Type B pancreatic cell (in vitro differentiated cells): ENCODE measurements at regions not wholly inside any gene's neighbourhood (a gene's known extent, or its start where the extent isn't known, plus 50 kb on each side); places are given as distances from the start of the nearest gene placed in this dataset.

Source experiments
- DNase-seq: peaks from one replicate; pipeline ENCODE4 v3.0.0; 2021; ENCODE audit warnings: mixed read lengths; ENCODE audit not compliant: unreplicated experiment; ENCODE audit errors: extremely low spot score
- H3K27ac Mint-ChIP-seq: 2 replicates; pipeline ENCODE4 v1.8.0; 2021; ENCODE audit warnings: mild to moderate bottlenecking, mixed read lengths
- H3K27me3 Mint-ChIP-seq: 2 replicates; pipeline ENCODE4 v1.8.0; 2021; ENCODE audit warnings: mixed read lengths
- H3K36me3 Mint-ChIP-seq: 2 replicates; pipeline ENCODE4 v1.8.0; 2021; ENCODE audit warnings: mixed read lengths
- H3K4me1 Mint-ChIP-seq: one replicate; pipeline ENCODE4 v1.8.0; 2021; ENCODE audit warnings: mixed read lengths; ENCODE audit not compliant: unreplicated experiment
- H3K4me3 Mint-ChIP-seq: 2 replicates; pipeline ENCODE4 v1.8.0; 2021; ENCODE audit warnings: mild to moderate bottlenecking, mixed read lengths
- H3K9me3 Mint-ChIP-seq: 2 replicates; pipeline ENCODE4 v1.8.0; 2021; ENCODE audit warnings: mixed read lengths
- TF ChIP-seq, protein P1 (sequence below): fragments of 200-600 bp; sonication (generic); conservative IDR thresholded peaks from 2 replicates; pipeline ENCODE4 v1.5.0; 2021; ENCODE audit warnings: antibody characterized with exemption, mild to moderate bottlenecking

DNA sequence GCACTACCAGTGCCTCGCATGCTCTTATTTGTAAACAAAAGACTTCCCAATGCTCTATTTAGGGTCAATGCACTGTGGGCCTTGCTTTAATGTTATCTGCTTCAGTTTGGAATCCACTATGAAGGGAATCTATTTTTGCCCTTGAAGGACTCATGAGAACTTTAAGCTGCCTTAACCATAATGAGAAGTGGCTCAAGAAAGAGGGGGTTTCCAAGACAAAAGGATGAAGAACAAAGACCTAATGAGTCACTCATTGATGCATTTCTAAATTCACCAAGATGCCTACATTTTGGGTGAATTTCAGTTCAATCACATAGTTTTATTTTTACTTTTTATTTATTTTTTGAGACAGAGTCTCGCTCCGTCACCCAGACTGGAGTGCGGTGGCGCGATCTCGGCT lies 228.2 kb downstream of the LY86 start:
- no peak for DNase-seq
- Mint-ChIP-seq H3K27me3 (no peaks in the 10 kb centered on the region), H3K27ac (no peak overlapping the region), H3K4me1 (peaks cover 15% of the 10 kb centered on the region), H3K36me3 (no peaks in the 10 kb centered on the region), H3K9me3 (no peaks in the 10 kb centered on the region), H3K4me3 (no peak overlapping the region)
- TF ChIP-seq, protein P1, sequence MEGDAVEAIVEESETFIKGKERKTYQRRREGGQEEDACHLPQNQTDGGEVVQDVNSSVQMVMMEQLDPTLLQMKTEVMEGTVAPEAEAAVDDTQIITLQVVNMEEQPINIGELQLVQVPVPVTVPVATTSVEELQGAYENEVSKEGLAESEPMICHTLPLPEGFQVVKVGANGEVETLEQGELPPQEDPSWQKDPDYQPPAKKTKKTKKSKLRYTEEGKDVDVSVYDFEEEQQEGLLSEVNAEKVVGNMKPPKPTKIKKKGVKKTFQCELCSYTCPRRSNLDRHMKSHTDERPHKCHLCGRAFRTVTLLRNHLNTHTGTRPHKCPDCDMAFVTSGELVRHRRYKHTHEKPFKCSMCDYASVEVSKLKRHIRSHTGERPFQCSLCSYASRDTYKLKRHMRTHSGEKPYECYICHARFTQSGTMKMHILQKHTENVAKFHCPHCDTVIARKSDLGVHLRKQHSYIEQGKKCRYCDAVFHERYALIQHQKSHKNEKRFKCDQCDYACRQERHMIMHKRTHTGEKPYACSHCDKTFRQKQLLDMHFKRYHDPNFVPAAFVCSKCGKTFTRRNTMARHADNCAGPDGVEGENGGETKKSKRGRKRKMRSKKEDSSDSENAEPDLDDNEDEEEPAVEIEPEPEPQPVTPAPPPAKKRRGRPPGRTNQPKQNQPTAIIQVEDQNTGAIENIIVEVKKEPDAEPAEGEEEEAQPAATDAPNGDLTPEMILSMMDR = no peak

DNA sequence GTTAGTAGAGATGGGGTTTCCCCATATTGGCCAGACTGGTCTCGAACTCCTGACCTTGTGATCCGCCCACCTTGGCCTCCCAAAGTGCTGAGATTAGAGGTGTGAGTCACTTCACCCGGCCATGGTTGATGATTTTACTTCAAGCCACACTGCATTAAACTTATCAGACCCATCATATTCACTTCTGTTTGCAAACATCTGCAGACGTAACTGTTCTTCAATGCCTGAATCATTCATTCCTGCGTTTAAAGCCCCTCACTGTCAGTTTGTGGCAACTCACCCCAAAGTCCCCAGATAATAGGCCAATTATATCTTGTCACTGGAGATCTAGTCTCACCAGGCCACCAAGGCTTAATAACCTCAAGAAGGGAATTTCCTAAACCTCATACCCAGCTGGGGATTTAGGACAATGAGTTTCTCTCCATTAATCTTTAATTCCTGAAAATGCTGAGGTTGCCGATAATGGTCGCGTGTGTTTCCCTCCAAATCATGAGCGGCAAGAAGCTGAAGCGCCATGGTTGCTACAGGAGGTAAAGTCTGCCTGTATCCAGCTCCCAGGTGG lies 229.6 kb downstream of the LY86 start:
- Mint-ChIP-seq H3K9me3 (no peaks in the 10 kb centered on the region), H3K4me1 (peaks cover 7% of the 10 kb centered on the region), H3K4me3 (no peak overlapping the region), H3K36me3 (no peaks in the 10 kb centered on the region), H3K27ac (no peak overlapping the region), H3K27me3 (no peaks in the 10 kb centered on the region)
- TF ChIP-seq, protein P1 = no peak
- DNase-seq = no peak

DNA sequence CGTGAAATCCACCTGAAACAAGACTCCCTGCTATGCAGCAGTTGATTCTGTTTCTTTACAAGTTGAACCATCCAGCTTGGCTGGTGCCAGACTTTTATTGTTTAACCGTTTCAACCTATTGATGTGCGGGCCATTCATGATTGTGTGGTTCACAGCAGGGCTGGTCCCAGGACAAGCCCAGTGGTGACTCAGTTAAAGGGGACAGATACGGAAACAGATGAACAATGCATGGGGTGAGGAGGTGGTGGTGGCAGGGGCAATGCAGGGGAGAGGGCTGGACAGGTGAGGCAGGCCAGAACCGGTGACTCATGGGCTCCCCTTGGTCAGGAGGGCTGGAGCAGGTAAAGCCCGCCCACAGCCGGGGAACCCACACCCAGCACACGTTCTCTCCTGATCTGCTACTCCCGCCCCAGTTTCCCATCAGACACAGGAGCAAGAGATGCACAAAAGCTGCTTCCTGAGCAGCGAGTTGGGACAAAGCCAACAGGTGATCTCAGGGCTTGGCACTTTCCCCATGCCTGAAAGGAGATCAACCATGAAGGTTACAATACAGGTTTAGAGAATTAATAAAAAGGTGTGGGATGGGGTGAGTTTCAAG lies 232.2 kb downstream of the LY86 start:
- DNase-seq = no peak
- H3K27ac Mint-ChIP-seq = no peak overlapping the region
- TF ChIP-seq, protein P1 = no peak

DNA sequence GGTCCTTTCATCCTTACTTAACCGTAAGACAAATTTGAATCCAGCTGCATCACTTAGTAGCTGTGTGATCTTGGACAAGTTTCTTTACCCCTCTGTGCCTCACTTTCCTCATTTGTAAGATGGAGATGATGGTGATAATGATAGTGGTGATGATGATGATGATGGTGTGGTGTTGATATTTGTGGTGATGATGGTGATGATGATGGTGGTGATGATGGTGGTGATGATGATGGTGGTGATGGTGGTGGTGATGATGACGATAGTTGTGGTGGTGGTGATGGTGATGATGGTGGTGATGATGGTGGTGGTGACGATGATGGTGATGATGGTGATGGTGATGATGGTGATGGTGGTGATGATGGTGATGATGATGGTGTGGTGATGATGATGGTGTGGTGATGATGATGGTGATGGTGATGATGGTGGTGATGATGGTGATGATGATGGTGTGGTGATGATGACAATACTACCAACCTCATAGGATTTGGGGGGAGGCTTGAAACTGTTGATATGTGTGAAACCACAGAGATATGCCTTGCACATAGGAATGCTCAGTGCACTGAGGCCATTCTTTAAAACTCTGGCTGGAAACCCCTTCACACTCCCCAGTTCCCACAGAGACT lies 233.2 kb downstream of the LY86 start:
- no peaks in the 10 kb centered on the region for H3K27me3 Mint-ChIP-seq
- H3K4me1 Mint-ChIP-seq = peaks cover 20% of the 10 kb centered on the region
- TF ChIP-seq, protein P1 = no peak
- H3K36me3 Mint-ChIP-seq = no peaks in the 10 kb centered on the region
- H3K9me3 Mint-ChIP-seq = no peaks in the 10 kb centered on the region
- H3K27ac Mint-ChIP-seq = no peak overlapping the region
- no peak for DNase-seq
- no peak overlapping the region for H3K4me3 Mint-ChIP-seq

More for the DNA sequence above, 232.2 kb downstream of the LY86 start:
- Mint-ChIP-seq H3K9me3 (no peaks in the 10 kb centered on the region), H3K27me3 (no peaks in the 10 kb centered on the region), H3K36me3 (no peaks in the 10 kb centered on the region), H3K4me1 (peaks cover 14% of the 10 kb centered on the region), H3K4me3 (no peak overlapping the region)

DNA sequence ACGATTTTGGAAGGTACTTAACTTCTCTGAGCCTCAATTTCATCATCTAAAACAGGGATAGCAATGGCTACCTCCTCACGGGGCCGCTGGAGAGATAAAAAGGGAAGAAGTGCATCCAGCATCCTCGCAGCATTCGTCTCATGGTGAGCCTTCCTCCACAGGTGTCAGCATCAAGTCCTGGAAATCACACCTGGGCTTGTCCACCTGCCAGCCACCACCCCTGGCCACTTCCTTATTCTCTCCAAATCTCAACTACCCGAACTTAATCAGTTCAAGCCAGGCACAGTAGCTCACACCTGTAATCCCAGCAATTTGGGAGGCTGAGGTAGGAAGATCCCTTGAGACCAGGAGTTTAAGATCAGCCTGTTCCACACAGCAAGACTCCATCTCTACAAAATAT lies 234.5 kb downstream of the LY86 start:
- peaks cover 20% of the 10 kb centered on the region for H3K4me1 Mint-ChIP-seq
- no peaks in the 10 kb centered on the region for H3K9me3 Mint-ChIP-seq
- no peaks in the 10 kb centered on the region for H3K36me3 Mint-ChIP-seq
- no peak overlapping the region for H3K27ac Mint-ChIP-seq
- H3K27me3 Mint-ChIP-seq = no peaks in the 10 kb centered on the region
- TF ChIP-seq, protein P1 = no peak
- DNase-seq = no peak
- no peak overlapping the region for H3K4me3 Mint-ChIP-seq
